ENCODE measurements at regions not wholly inside any gene's neighbourhood (a gene's known extent, or its start where the extent isn't known, plus 50 kb on each side); places are given as distances from the start of the nearest gene placed in this dataset.

- Histone ChIP-seq H3K4me3 (replicated peaks in 1 of 3; ENCODE audit: insufficient read depth in 1 of 3, low read depth in 1 of 3, low read length in 3 of 3) (no peak overlapping the region), H3K36me3 (ENCODE audit: control insufficient read depth in 2 of 2, extremely low read depth in 1 of 2, insufficient read depth in 2 of 2, low read length in 2 of 2) (no peaks in the 10 kb centered on the region), H3K4me1 (ENCODE audit: control insufficient read depth, extremely low read depth, insufficient read depth, low read length) (no peaks in the 10 kb centered on the region), H3K27ac (ENCODE audit: insufficient read depth, low read depth, low read length) (no peak overlapping the region), H3K9me1 (replicated peaks; ENCODE audit: control insufficient read depth, extremely low read depth, insufficient read depth, low read length) (no peaks in the 10 kb centered on the region), H3K9ac (replicated peaks; ENCODE audit: extremely low read depth, insufficient read depth, low read length) (no peak overlapping the region), H3K27me3 (ENCODE audit: control insufficient read depth in 2 of 2, insufficient read depth in 2 of 2, low read length in 2 of 2) (no peaks in the 10 kb centered on the region), H4K20me1 (replicated peaks; ENCODE audit: control insufficient read depth, extremely low read depth, insufficient read depth, low read length) (no peaks in the 10 kb centered on the region), H3K79me2 (ENCODE audit: control insufficient read depth, insufficient read depth, low read length) (no peaks in the 10 kb centered on the region), H3K4me2 (ENCODE audit: insufficient read depth, low read length) (no peak overlapping the region), H2AFZ (ENCODE audit: low read depth, low read length) (no peak overlapping the region), H3K9me3 (replicated peaks; ENCODE audit: control insufficient read depth, insufficient read depth, low read length) (peaks cover 2% of the 10 kb centered on the region)
- no peak for TF ChIP-seq POLR2A (IDR thresholded peaks at IDR 0.05; ENCODE audit: low read depth, low read length)
- TF ChIP-seq MAX (IDR thresholded peaks at IDR 0.05; ENCODE audit: insufficient read depth, insufficient read length) = no peak
- no peak for TF ChIP-seq JUN (IDR thresholded peaks at IDR 0.05; ENCODE audit: borderline replicate concordance, insufficient read depth, insufficient read length, low read depth)
- TF ChIP-seq GATA2 (IDR thresholded peaks at IDR 0.05; ENCODE audit: insufficient read depth, insufficient read length, low read depth, low read length) = no peak
- no peak for TF ChIP-seq POLR2AphosphoS5 (IDR thresholded peaks at IDR 0.05; ENCODE audit: insufficient read depth, low read depth, low read length)
- TF ChIP-seq CTCF (IDR thresholded peaks at IDR 0.05; ENCODE audit: extremely low read depth in 1 of 2, insufficient read depth in 1 of 2, low read depth in 1 of 2, low read length in 2 of 2) = no peak
- no peak for TF ChIP-seq MYC (IDR thresholded peaks at IDR 0.05; ENCODE audit: low read depth, low read length)
- TF ChIP-seq FOS (IDR thresholded peaks at IDR 0.05; ENCODE audit: borderline replicate concordance, insufficient read depth, low read length) = no peak
- TF ChIP-seq EZH2 (IDR thresholded peaks at IDR 0.05; ENCODE audit: borderline replicate concordance, low read depth, low read length, severe bottlenecking) = no peak
- intact Hi-C loops (cut with micrococcal nuclease) = no loop called here
- BruUV-seq (replicated peaks) = no TSS peak
- ChIA-PET POLR2A (no interaction called here), CTCF (no interaction called here)
- dilution Hi-C loops (cut with MboI; ENCODE audit: extremely low pct_ligation_motif_present, low sequenced_read_pairs) = no loop called here
- no peak for FAIRE-seq
- DNase-seq (ENCODE audit: low read depth, low spot score) = no peak
Observed at GRCh38 chr1:73948055-73948454, 249.9 kb downstream of the LRRIQ3 start.

Data from endothelial cell of umbilical vein (primary cell).